Upper lobe of left lung (tissue), 4 donors: ENCODE measurements at regions not wholly inside any gene's neighbourhood (a gene's known extent, or its start where the extent isn't known, plus 50 kb on each side); places are given as distances from the start of the nearest gene placed in this dataset.

Source experiments
- EP300 ChIP-seq, 4 donors: sonication (generic); formaldehyde crosslinking; IDR thresholded peaks; one replicate each; pipeline ENCODE4 v1.5.1; 2017; ENCODE audit warnings: antibody characterized with exemption in 4 of 4, control low read depth in 2 of 4
- POLR2A ChIP-seq, 4 donors: fragments of 450-650 bp; IDR thresholded peaks; one replicate each; pipeline ENCODE4 v1.5.1; 2016 to 2017; ENCODE audit warnings: antibody characterized with exemption in 4 of 4, mild to moderate bottlenecking in 2 of 4
- TF ChIP-seq, protein P1 (sequence below), 6 experiments: fragments of 450-650 bp in 4 of 6; fragments of 200-600 bp in 2 of 6; sonication (generic) in 2 of 6; IDR thresholded peaks; one replicate each; pipeline ENCODE4 v1.5.1; 2016 to 2019; ENCODE audit warnings: antibody characterized with exemption in 6 of 6

DNA sequence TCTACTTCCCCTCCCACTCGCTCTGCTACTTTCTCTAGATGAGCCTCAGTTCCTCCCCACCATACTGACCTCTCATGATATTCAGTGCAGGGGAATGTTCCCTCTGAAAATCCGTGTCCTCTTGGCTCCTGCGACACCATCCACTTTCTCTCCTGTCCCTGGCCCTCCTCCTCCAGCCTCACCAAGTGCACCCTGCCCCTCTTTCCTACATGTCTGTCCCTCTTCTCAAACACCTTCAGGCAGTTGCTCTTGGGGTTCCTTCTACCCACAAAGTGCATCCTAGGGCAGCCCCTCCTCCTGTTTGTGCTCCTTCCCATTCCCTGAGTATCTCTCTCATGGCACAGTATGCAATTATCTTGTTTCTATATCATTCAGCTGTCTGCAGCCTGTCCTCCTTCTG lies 246.4 kb upstream of the RAB6C start:
- TF ChIP-seq, protein P1, sequence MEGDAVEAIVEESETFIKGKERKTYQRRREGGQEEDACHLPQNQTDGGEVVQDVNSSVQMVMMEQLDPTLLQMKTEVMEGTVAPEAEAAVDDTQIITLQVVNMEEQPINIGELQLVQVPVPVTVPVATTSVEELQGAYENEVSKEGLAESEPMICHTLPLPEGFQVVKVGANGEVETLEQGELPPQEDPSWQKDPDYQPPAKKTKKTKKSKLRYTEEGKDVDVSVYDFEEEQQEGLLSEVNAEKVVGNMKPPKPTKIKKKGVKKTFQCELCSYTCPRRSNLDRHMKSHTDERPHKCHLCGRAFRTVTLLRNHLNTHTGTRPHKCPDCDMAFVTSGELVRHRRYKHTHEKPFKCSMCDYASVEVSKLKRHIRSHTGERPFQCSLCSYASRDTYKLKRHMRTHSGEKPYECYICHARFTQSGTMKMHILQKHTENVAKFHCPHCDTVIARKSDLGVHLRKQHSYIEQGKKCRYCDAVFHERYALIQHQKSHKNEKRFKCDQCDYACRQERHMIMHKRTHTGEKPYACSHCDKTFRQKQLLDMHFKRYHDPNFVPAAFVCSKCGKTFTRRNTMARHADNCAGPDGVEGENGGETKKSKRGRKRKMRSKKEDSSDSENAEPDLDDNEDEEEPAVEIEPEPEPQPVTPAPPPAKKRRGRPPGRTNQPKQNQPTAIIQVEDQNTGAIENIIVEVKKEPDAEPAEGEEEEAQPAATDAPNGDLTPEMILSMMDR (IDR thresholded peaks at IDR 0.05): no peak
- TF ChIP-seq EP300 (IDR thresholded peaks at IDR 0.05) (no peak), POLR2A (IDR thresholded peaks at IDR 0.05) (no peak)
